IMR-90 (cell line): ENCODE measurements at regions not wholly inside any gene's neighbourhood (a gene's known extent, or its start where the extent isn't known, plus 50 kb on each side); places are given as distances from the start of the nearest gene placed in this dataset.

ENCODE experiments used
- ATAC-seq: fragments of 200-7000 bp; cut with Tn5 transposase; 2 replicates; pipeline ENCODE4 v1.9.1; 2020; ENCODE audit warnings: low read depth, mild to moderate bottlenecking, moderate library complexity
- BruUV-seq: library from RNA; stranded (reverse); fragments of 400-500 nt; replicated peaks from 2 replicates; lab custom pipeline; 2021; lab: Mats Ljungman, UMichigan
- CTCF ChIA-PET: fragments of 300-600 bp; formaldehyde crosslinking; extraction: SDS; loops from one replicate; lab custom pipeline; 2021; ENCODE audit warnings: antibody characterized with exemption; lab: Yijun Ruan, JAX
- POLR2A ChIA-PET: fragments of 300-600 bp; sonication (Branson Sonifier 250); formaldehyde crosslinking; loops from one replicate; lab custom pipeline; 2022; ENCODE audit warnings: antibody characterized with exemption; ENCODE audit not compliant: unreplicated experiment; lab: Charles Lee
- DNase-seq: peaks from one replicate; pipeline ENCODE4 v3.0.0; 2013
- H2AFZ ChIP-seq: replicated peaks from 2 replicates; pipeline ENCODE3; 2013; ENCODE audit warnings: low read length, mild to moderate bottlenecking; ENCODE audit not compliant: poor library complexity
- H2AK5ac ChIP-seq: 2 replicates; pipeline ENCODE4 v1.6.1; 2013; ENCODE audit warnings: low read depth, low read length, inconsistent platforms
- H2AK9ac ChIP-seq: replicated peaks from 2 replicates; pipeline ENCODE3; 2013; ENCODE audit warnings: mild to moderate bottlenecking, low read depth, low read length, moderate library complexity; ENCODE audit not compliant: poor library complexity
- H2BK120ac ChIP-seq: 2 replicates; pipeline ENCODE4 v1.6.1; 2013; ENCODE audit warnings: low read depth, low read length, inconsistent platforms
- H2BK15ac ChIP-seq: 3 replicates; pipeline ENCODE4 v1.6.1; 2013; ENCODE audit warnings: low read depth, low read length, inconsistent platforms
- H2BK20ac ChIP-seq: 2 replicates; pipeline ENCODE4 v1.6.1; 2013; ENCODE audit warnings: low read depth, mild to moderate bottlenecking, inconsistent platforms, low read length, moderate library complexity
- H2BK5ac ChIP-seq: 2 replicates; pipeline ENCODE4 v1.6.1; 2013; ENCODE audit warnings: mild to moderate bottlenecking, low read depth, low read length, inconsistent platforms; ENCODE audit not compliant: poor library complexity, severe bottlenecking
- H3K14ac ChIP-seq: replicated peaks from 2 replicates; pipeline ENCODE4 v1.6.1; 2013; ENCODE audit warnings: low read depth, low read length, inconsistent platforms
- H3K18ac ChIP-seq: 2 replicates; pipeline ENCODE4 v1.6.1; 2013; ENCODE audit warnings: low read depth, low read length, control low read depth
- H3K23ac ChIP-seq: 2 replicates; pipeline ENCODE4 v1.6.1; 2013; ENCODE audit warnings: low read depth, low read length, inconsistent platforms
- H3K27ac ChIP-seq: 2 replicates; pipeline ENCODE4 v1.5.1; 2013; ENCODE audit warnings: mild to moderate bottlenecking, control low read depth, low read length; ENCODE audit not compliant: insufficient read depth
- H3K27me3 ChIP-seq: 2 replicates; pipeline ENCODE4 v1.6.1; 2013; ENCODE audit warnings: low read length; ENCODE audit not compliant: control insufficient read depth, insufficient read depth
- H3K36me3 ChIP-seq: 2 replicates; pipeline ENCODE4 v1.6.1; 2013; ENCODE audit warnings: low read length, mixed read lengths; ENCODE audit not compliant: control insufficient read depth, insufficient read depth
- H3K4ac ChIP-seq: 2 replicates; pipeline ENCODE4 v1.6.1; 2013; ENCODE audit warnings: low read depth, low read length, inconsistent platforms
- H3K4me1 ChIP-seq: 2 replicates; pipeline ENCODE4 v1.6.1; 2013; ENCODE audit warnings: low read length, mixed read lengths; ENCODE audit not compliant: control insufficient read depth, insufficient read depth
- H3K4me2 ChIP-seq: 2 replicates; pipeline ENCODE4 v1.6.1; 2013; ENCODE audit warnings: low read depth, mild to moderate bottlenecking, control low read depth, low read length, moderate library complexity
- H3K4me3 ChIP-seq: 2 replicates; pipeline ENCODE4 v1.5.1; 2013; ENCODE audit warnings: low read depth, mild to moderate bottlenecking, control low read depth, low read length, moderate library complexity; ENCODE audit not compliant: insufficient read depth
- H3K56ac ChIP-seq: 2 replicates; pipeline ENCODE4 v1.6.1; 2013; ENCODE audit warnings: low read length, inconsistent platforms; ENCODE audit not compliant: insufficient read depth; ENCODE audit errors: extremely low read depth
- H3K79me1 ChIP-seq, 2 experiments: 2 replicates each; pipeline ENCODE4 v1.6.1; 2013; ENCODE audit warnings: low read length in 2 of 2, inconsistent platforms in 1 of 2, low read depth in 1 of 2
- H3K9ac ChIP-seq: 2 replicates; pipeline ENCODE4 v1.6.1; 2013; ENCODE audit warnings: low read depth, low read length, control low read depth
- H3K9me1 ChIP-seq: 2 replicates; pipeline ENCODE4 v1.6.1; 2013; ENCODE audit warnings: low read length, inconsistent platforms; ENCODE audit not compliant: insufficient read depth
- H3K9me3 ChIP-seq: 2 replicates; pipeline ENCODE4 v1.6.1; 2013; ENCODE audit warnings: low read length; ENCODE audit not compliant: control insufficient read depth, insufficient read depth
- H4K20me1 ChIP-seq: 2 replicates; pipeline ENCODE4 v1.6.1; 2013; ENCODE audit warnings: low read length, inconsistent platforms; ENCODE audit not compliant: insufficient read depth
- H4K5ac ChIP-seq: 2 replicates; pipeline ENCODE4 v1.6.1; 2013; ENCODE audit warnings: mild to moderate bottlenecking, low read depth, low read length, control low read depth
- H4K8ac ChIP-seq, 2 experiments: 2 replicates each; pipeline ENCODE4 v1.6.1; 2013; ENCODE audit warnings: low read depth in 2 of 2, low read length in 2 of 2, control low read depth in 1 of 2, inconsistent platforms in 1 of 2
- H4K91ac ChIP-seq: 2 replicates; pipeline ENCODE4 v1.6.1; 2013; ENCODE audit warnings: low read depth, low read length, inconsistent platforms; ENCODE audit not compliant: insufficient read depth
- CEBPB ChIP-seq: IDR thresholded peaks from 2 replicates; pipeline ENCODE4 v1.6.1; 2012; ENCODE audit warnings: low read depth, low read length, improper control_type of control experiment
- POLR2A ChIP-seq: IDR thresholded peaks from 2 replicates; pipeline ENCODE4 v1.6.1; 2012; ENCODE audit warnings: mild to moderate bottlenecking, low read depth, low read length
- WGBS, 2 experiments: methylation state at CpG; one replicate each; pipeline versions ENCODE4 v1.1.5 to v1.1.7; 2013; ENCODE audit warnings: missing lambda C conversion rate in 2 of 2; ENCODE audit not compliant: insufficient read length in 1 of 2; ENCODE audit errors: extremely low coverage in 2 of 2; 5-methylcytosine and 5-hydroxymethylcytosine counted together
- dilution Hi-C: fragments of 300-500 bp; cut with HindIII; formaldehyde crosslinking; loops from one replicate; pipeline ENCODE4 v1.14.3; 2018; ENCODE audit warnings: low sequenced_read_pairs; ENCODE audit not compliant: unreplicated experiment
- in situ Hi-C: fragments of 300-500 bp; cut with MboI; formaldehyde crosslinking; loops from 3 replicates; pipeline ENCODE4 v1.14.3; 2019; ENCODE audit warnings: low sequenced_read_pairs, inconsistent platforms, mixed read lengths
- intact Hi-C: fragments of 100-400 bp; cut with micrococcal nuclease; formaldehyde crosslinking; loops from 2 replicates; pipeline ENCODE4 v1.10.0; 2022

- Histone ChIP-seq H3K9me1 (peaks cover 29% of the 10 kb centered on the region), H2BK5ac (no peak overlapping the region), H4K91ac (peak overlapping the region; percentile 80; the same call in 1 of the 2 replicates), H2AFZ (no peak overlapping the region), H3K4me3 (no peak overlapping the region), H4K8ac (peak overlapping the region; percentile 73; a peak in 1 of 4 replicates), H3K23ac (peak overlapping the region; percentile 44; the same call in 1 of the 2 replicates), H4K20me1 (no peaks in the 10 kb centered on the region), H2BK15ac (peak overlapping the region; percentile 77; the same call in 1 of the 3 replicates), H2BK20ac (peak overlapping the region; percentile 94), H4K5ac (no peak overlapping the region), H3K27me3 (no peaks in the 10 kb centered on the region), H2BK120ac (peak overlapping the region; percentile 84), H2AK9ac (no peak overlapping the region), H3K4ac (peak overlapping the region; percentile 96), H2AK5ac (peak overlapping the region; percentile 85), H3K14ac (peak overlapping the region; percentile 94), H3K4me1 (peaks cover 15% of the 10 kb centered on the region), H3K9me3 (no peaks in the 10 kb centered on the region), H3K79me1 (peaks cover 0 to 15% of the 10 kb centered on the region in 2 experiments; a peak in 2 of 4 replicates), H3K4me2 (no peak overlapping the region), H3K18ac (peak overlapping the region; percentile 1; the same call in 1 of the 2 replicates), H3K27ac (no peak overlapping the region), H3K9ac (no peak overlapping the region), H3K56ac (no peak overlapping the region), H3K36me3 (no peaks in the 10 kb centered on the region)
- POLR2A ChIA-PET = no interaction called here
- CTCF ChIA-PET = no interaction called here
- no peak for TF ChIP-seq POLR2A
- peak; percentile 42; the same call in 1 of the 2 replicates for TF ChIP-seq CEBPB
- dilution Hi-C loops (no loop called here), intact Hi-C loops (no loop called here), in situ Hi-C loops (no loop called here)
- WGBS, 2 experiments = no CpG with 5 or more reads among the region's 1 CpG
- ATAC-seq = peak; percentile 50
- BruUV-seq = no TSS peak
- DNase-seq = no peak
These were observed 140.7 kb upstream of the SPRY4 start for GRCh38 chr5:142465476-142465875.
